Suprapubic skin (tissue), 4 donors: ENCODE measurements at regions not wholly inside any gene's neighbourhood (a gene's known extent, or its start where the extent isn't known, plus 50 kb on each side); places are given as distances from the start of the nearest gene placed in this dataset.

ENCODE experiments used
- CTCF ChIP-seq, 2 donors: fragments of 200-600 bp in 1 of 2; fragments of 450-650 bp in 1 of 2; sonication (generic) in 1 of 2; IDR thresholded peaks; one replicate each; pipeline ENCODE4 v1.5.1; 2016 to 2019; ENCODE audit warnings: antibody characterized with exemption in 2 of 2, mild to moderate bottlenecking in 1 of 2, moderate library complexity in 1 of 2
- EP300 ChIP-seq: sonication (generic); formaldehyde crosslinking; IDR thresholded peaks from one replicate; pipeline ENCODE4 v1.6.1; 2017; ENCODE audit warnings: antibody characterized with exemption
- POLR2AphosphoS5 ChIP-seq, 3 donors: sonication (generic); formaldehyde crosslinking; IDR thresholded peaks; one replicate each; pipeline ENCODE4 v1.6.1; 2017; ENCODE audit warnings: antibody characterized with exemption in 3 of 3

- TF ChIP-seq CTCF (IDR thresholded peaks at IDR 0.05) (no peak), POLR2AphosphoS5 (IDR thresholded peaks at IDR 0.05) (no peak), EP300 (no peak)
Measured at GRCh38 chr7:28258240-28258639, 77.6 kb upstream of the JAZF1 start.
